ENCODE measurements at regions not wholly inside any gene's neighbourhood (a gene's known extent, or its start where the extent isn't known, plus 50 kb on each side); places are given as distances from the start of the nearest gene placed in this dataset.

- Histone ChIP-seq H3K79me2 (ENCODE audit: insufficient read depth, low read length) (no peaks in the 10 kb centered on the region), H4K20me1 (ENCODE audit: insufficient read depth, low read length) (no peaks in the 10 kb centered on the region), H3K27ac (ENCODE audit: extremely low read length, insufficient read depth, low read length) (no peak overlapping the region), H3K4me2 (ENCODE audit: low read depth, low read length) (no peak overlapping the region), H3K27me3 (ENCODE audit: control insufficient read depth in 1 of 2, insufficient read depth in 2 of 2, low read length in 2 of 2) (peaks cover 0 to 7% of the 10 kb centered on the region in 2 experiments; a peak in 2 of 5 replicates), H3K9me3 (ENCODE audit: low read length) (no peaks in the 10 kb centered on the region), H3K36me3 (replicated peaks in 1 of 2; ENCODE audit: control insufficient read depth in 1 of 2, insufficient read depth in 2 of 2, low read length in 2 of 2) (no peaks in the 10 kb centered on the region), H3K4me3 (replicated peaks in 1 of 3; ENCODE audit: insufficient read depth in 1 of 3, low read depth in 2 of 3, low read length in 3 of 3) (no peak overlapping the region), H3K9ac (ENCODE audit: insufficient read depth, low read depth, low read length) (no peak overlapping the region), H3K4me1 (ENCODE audit: insufficient read depth, low read length) (no peaks in the 10 kb centered on the region), H2AFZ (ENCODE audit: low read length) (no peak overlapping the region)
- ChIA-PET POLR2A (no interaction called here), CTCF (ENCODE audit: low intra/inter-chr PET ratio, low total read pairs) (no interaction called here)
- 5% methylated on average over 11 of the region's 12 CpGs for WGBS (ENCODE audit: low lambda C conversion rate)
- FAIRE-seq (no peak), ATAC-seq (no peak), DNase-seq (ENCODE audit: low spot score) (no peak)
- no TSS peak for BruUV-seq (replicated peaks)
- intact Hi-C loops (cut with micrococcal nuclease; ENCODE audit: unreplicated experiment) (no loop called here), in situ Hi-C loops (cut with HindIII; ENCODE audit: extremely low pct_ligation_motif_present, low pct_unique_long_range_greater_than_20kb) (no loop called here)
- TF ChIP-seq GLMP (CRISPR knock-in tag; IDR thresholded peaks at IDR 0.05; ENCODE audit: borderline replicate concordance) (no peak), NCOA5 (CRISPR knock-in tag; IDR thresholded peaks at IDR 0.05) (no peak), ATF4 (CRISPR knock-in tag; IDR thresholded peaks at IDR 0.05) (no peak), RNF219 (CRISPR knock-in tag; IDR thresholded peaks at IDR 0.05) (no peak), REXO4 (CRISPR knock-in tag; IDR thresholded peaks at IDR 0.05; ENCODE audit: borderline replicate concordance) (no peak), ERF (CRISPR knock-in tag; IDR thresholded peaks at IDR 0.05) (no peak), TAF1 (CRISPR knock-in tag; IDR thresholded peaks at IDR 0.05) (no peak), HNF1B (CRISPR knock-in tag; IDR thresholded peaks at IDR 0.05) (no peak), ZNF331 (CRISPR knock-in tag; IDR thresholded peaks at IDR 0.05) (no peak), CENPBD1 (CRISPR knock-in tag; IDR thresholded peaks at IDR 0.05; ENCODE audit: borderline replicate concordance, low read depth) (no peak), ZKSCAN8 (CRISPR knock-in tag; IDR thresholded peaks at IDR 0.05; ENCODE audit: borderline replicate concordance) (no peak), ZBTB26 (CRISPR knock-in tag; IDR thresholded peaks at IDR 0.05; ENCODE audit: borderline replicate concordance) (no peak), ZNF740 (CRISPR knock-in tag; IDR thresholded peaks at IDR 0.05) (no peak)
Measured at GRCh38 chr9:88786291-88787079, 204.8 kb upstream of the S1PR3 start.
